ENCODE measurements at regions not wholly inside any gene's neighbourhood (a gene's known extent, or its start where the extent isn't known, plus 50 kb on each side); places are given as distances from the start of the nearest gene placed in this dataset.

GRCh38 chr7:41481353-41481752, 221.5 kb downstream of the INHBA start:
- no peak for DNase-seq (ENCODE audit: low spot score in 2 of 2)
- Histone ChIP-seq H3K4me3 (no peak overlapping the region), H3K36me3 (no peaks in the 10 kb centered on the region), H3K27ac (no peak overlapping the region), H3K4me1 (no peaks in the 10 kb centered on the region), H3K9me3 (peaks cover 3% of the 10 kb centered on the region), H3K27me3 (no peaks in the 10 kb centered on the region)
- no peak for TF ChIP-seq POLR2AphosphoS5 (IDR thresholded peaks at IDR 0.05)
- TF ChIP-seq POLR2A (IDR thresholded peaks at IDR 0.05) = no peak
- no peak for TF ChIP-seq CTCF (IDR thresholded peaks at IDR 0.05)
- TF ChIP-seq EP300 (IDR thresholded peaks at IDR 0.05) = no peak

- Histone ChIP-seq H3K9me3 (peaks cover 3% of the 10 kb centered on the region), H3K4me3 (no peak overlapping the region), H3K27ac (no peak overlapping the region), H3K36me3 (no peaks in the 10 kb centered on the region), H3K27me3 (no peaks in the 10 kb centered on the region), H3K4me1 (no peaks in the 10 kb centered on the region)
- TF ChIP-seq CTCF (IDR thresholded peaks at IDR 0.05) (no peak), POLR2AphosphoS5 (IDR thresholded peaks at IDR 0.05) (no peak), POLR2A (IDR thresholded peaks at IDR 0.05) (no peak), EP300 (IDR thresholded peaks at IDR 0.05) (no peak)
- WGBS = 69% methylated on average over 3 of the region's 3 CpGs
- DNase-seq (ENCODE audit: low spot score in 2 of 2) = no peak
Observed at GRCh38 chr7:41478187-41478586, 224.7 kb downstream of the INHBA start.

DNA sequence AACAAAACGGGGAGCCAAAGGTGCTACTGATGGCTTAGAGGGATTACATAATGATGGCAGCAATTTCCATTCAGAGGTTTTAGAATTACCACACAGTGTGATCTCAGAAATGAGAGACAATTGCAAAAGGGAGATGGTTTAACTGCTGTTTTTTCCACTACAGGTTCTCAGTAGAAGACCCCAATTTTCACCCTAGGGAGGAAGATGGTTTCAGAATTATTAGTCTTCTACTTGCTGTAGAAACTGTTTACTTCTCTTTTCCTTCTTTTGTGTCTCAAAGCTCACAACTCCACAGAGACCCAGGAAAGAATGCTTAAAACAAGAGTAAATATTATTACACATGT, 226.5 kb downstream of the INHBA start:
- Histone ChIP-seq H3K36me3 (no peaks in the 10 kb centered on the region), H3K9me3 (peaks cover 3% of the 10 kb centered on the region), H3K4me1 (no peaks in the 10 kb centered on the region), H3K4me3 (no peak overlapping the region), H3K27ac (no peak overlapping the region), H3K27me3 (no peaks in the 10 kb centered on the region)
- WGBS = 48% methylated on average over 1 of the region's 1 CpG
- TF ChIP-seq POLR2AphosphoS5 (IDR thresholded peaks at IDR 0.05) (no peak), CTCF (IDR thresholded peaks at IDR 0.05) (no peak), EP300 (IDR thresholded peaks at IDR 0.05) (no peak), POLR2A (IDR thresholded peaks at IDR 0.05) (no peak)
- DNase-seq (ENCODE audit: low spot score in 2 of 2) = no peak

- Histone ChIP-seq H3K9me3 (peaks cover 3% of the 10 kb centered on the region), H3K36me3 (no peaks in the 10 kb centered on the region), H3K27me3 (no peaks in the 10 kb centered on the region), H3K27ac (no peak overlapping the region), H3K4me1 (no peaks in the 10 kb centered on the region), H3K4me3 (no peak overlapping the region)
- 63% methylated on average over 2 of the region's 2 CpGs for WGBS
- no peak for TF ChIP-seq CTCF (IDR thresholded peaks at IDR 0.05)
- no peak for TF ChIP-seq EP300 (IDR thresholded peaks at IDR 0.05)
- no peak for TF ChIP-seq POLR2A (IDR thresholded peaks at IDR 0.05)
- no peak for TF ChIP-seq POLR2AphosphoS5 (IDR thresholded peaks at IDR 0.05)
- no peak for DNase-seq (ENCODE audit: low spot score in 2 of 2)
Observed at GRCh38 chr7:41475801-41476459, 227.0 kb downstream of the INHBA start.

DNA sequence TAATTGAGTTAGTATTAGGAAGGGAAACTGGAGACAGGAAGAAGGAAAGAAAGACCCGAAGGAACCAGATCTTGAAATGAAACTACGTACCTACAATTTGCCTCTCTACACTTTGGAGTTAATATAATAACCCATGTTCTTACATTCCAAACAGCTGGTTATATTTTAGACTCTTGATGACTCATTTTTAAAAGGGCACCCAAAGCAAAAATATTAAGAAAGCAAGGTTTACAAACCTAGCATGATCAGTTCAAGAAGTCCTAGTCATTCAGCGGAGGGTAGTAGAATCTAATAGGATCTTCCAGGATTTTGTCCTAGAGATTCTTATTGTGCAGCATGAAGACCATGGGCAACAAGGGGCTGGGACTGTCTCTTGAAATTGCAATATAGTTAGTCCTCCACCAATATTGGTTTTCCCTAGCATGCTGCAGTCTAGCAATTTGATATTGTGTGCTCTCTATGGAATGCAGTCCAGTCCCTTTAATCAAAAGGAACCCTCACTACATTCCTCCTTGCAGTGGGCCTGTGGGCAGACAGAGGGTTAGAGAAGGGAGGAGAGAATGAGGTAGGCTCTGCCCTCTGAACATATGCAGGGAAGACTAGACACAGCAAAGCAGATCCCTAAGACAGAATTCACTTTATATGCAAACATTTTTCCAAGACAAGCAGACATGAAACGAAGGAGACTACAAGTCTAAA, 230.3 kb downstream of the INHBA start:
- no peak overlapping the region for H3K4me3 ChIP-seq
- no peak for DNase-seq (ENCODE audit: low spot score in 2 of 2)
- 65% methylated on average over 4 of the region's 4 CpGs for WGBS

More for the DNA sequence above, 230.3 kb downstream of the INHBA start:
- H3K4me1 ChIP-seq = no peaks in the 10 kb centered on the region
- no peaks in the 10 kb centered on the region for H3K27me3 ChIP-seq
- H3K36me3 ChIP-seq = no peaks in the 10 kb centered on the region
- no peaks in the 10 kb centered on the region for H3K9me3 ChIP-seq
- no peak for TF ChIP-seq EP300 (IDR thresholded peaks at IDR 0.05)
- no peak for TF ChIP-seq POLR2AphosphoS5 (IDR thresholded peaks at IDR 0.05)
- TF ChIP-seq CTCF (IDR thresholded peaks at IDR 0.05) = no peak
- no peak for TF ChIP-seq POLR2A (IDR thresholded peaks at IDR 0.05)
- no peak overlapping the region for H3K27ac ChIP-seq

Data from suprapubic skin (tissue), 4 donors.